HUES48 (cell line): ENCODE measurements at regions not wholly inside any gene's neighbourhood (a gene's known extent, or its start where the extent isn't known, plus 50 kb on each side); places are given as distances from the start of the nearest gene placed in this dataset.
"Not testable (repeated sequence)": the region's sequence is repeated elsewhere in the genome, so short reads cannot be mapped to it uniquely, and the experiment has no call there.

Experiments used
- H3K27ac ChIP-seq: one replicate; pipeline ENCODE4 v1.7.0; 2013; ENCODE audit warnings: low read depth, low read length, inconsistent platforms
- H3K27me3 ChIP-seq: 2 replicates; pipeline ENCODE4 v1.6.1; 2013; ENCODE audit warnings: mild to moderate bottlenecking, low read length; ENCODE audit not compliant: control insufficient read depth, insufficient read depth
- H3K36me3 ChIP-seq: 2 replicates; pipeline ENCODE4 v1.6.1; 2013; ENCODE audit warnings: low read length; ENCODE audit not compliant: control insufficient read depth, insufficient read depth
- H3K4me1 ChIP-seq: 2 replicates; pipeline ENCODE4 v1.6.1; 2013; ENCODE audit warnings: mild to moderate bottlenecking, low read length; ENCODE audit not compliant: control insufficient read depth, insufficient read depth
- H3K4me3 ChIP-seq: 2 replicates; pipeline ENCODE4 v1.5.1; 2013; ENCODE audit warnings: mild to moderate bottlenecking, low read depth, low read length
- H3K9ac ChIP-seq: 2 replicates; pipeline ENCODE4 v1.6.1; 2013; ENCODE audit warnings: mild to moderate bottlenecking, low read depth, low read length, moderate library complexity
- H3K9me3 ChIP-seq: 2 replicates; pipeline ENCODE4 v1.6.1; 2013; ENCODE audit warnings: low read length; ENCODE audit not compliant: control insufficient read depth, insufficient read depth

GRCh38 chr11:135017296-135017695 is 605.3 kb upstream of the B3GAT1 start:
- Histone ChIP-seq H3K4me3 (no peak overlapping the region), H3K27ac (no peak overlapping the region), H3K9ac (no peak overlapping the region), H3K27me3 (no peaks in the 10 kb centered on the region), H3K9me3 (peaks cover 3% of the 10 kb centered on the region; the same call in 1 of the 2 replicates), H3K36me3 (no peaks in the 10 kb centered on the region), H3K4me1 (peaks cover 4% of the 10 kb centered on the region; the same call in 1 of the 2 replicates)

GRCh38 chr11:135015966-135016365 is 603.9 kb upstream of the B3GAT1 start:
- H3K4me1 ChIP-seq = no peaks in the 10 kb centered on the region
- H3K36me3 ChIP-seq = no peaks in the 10 kb centered on the region
- no peak overlapping the region for H3K4me3 ChIP-seq
- peaks cover 3% of the 10 kb centered on the region; the same call in 1 of the 2 replicates for H3K9me3 ChIP-seq
- H3K27ac ChIP-seq = no peak overlapping the region
- no peaks in the 10 kb centered on the region for H3K27me3 ChIP-seq
- H3K9ac ChIP-seq = no peak overlapping the region

- not testable (repeated sequence) for H3K9me3 ChIP-seq, H3K27ac ChIP-seq, H3K36me3 ChIP-seq, H3K4me3 ChIP-seq, H3K9ac ChIP-seq, H3K27me3 ChIP-seq, H3K4me1 ChIP-seq
These were observed 599.3 kb upstream of the B3GAT1 start for GRCh38 chr11:135011313-135011712.

- H3K4me3 ChIP-seq = no peak overlapping the region
- peaks cover 5% of the 10 kb centered on the region for H3K4me1 ChIP-seq
- H3K9me3 ChIP-seq = no peaks in the 10 kb centered on the region
- H3K27me3 ChIP-seq = no peaks in the 10 kb centered on the region
- H3K27ac ChIP-seq = no peak overlapping the region
- no peak overlapping the region for H3K9ac ChIP-seq
- no peaks in the 10 kb centered on the region for H3K36me3 ChIP-seq
These were observed 597.1 kb upstream of the B3GAT1 start for GRCh38 chr11:135009125-135009524.

GRCh38 chr11:135008412-135008811 is 596.4 kb upstream of the B3GAT1 start:
- no peaks in the 10 kb centered on the region for H3K9me3 ChIP-seq
- no peak overlapping the region for H3K4me3 ChIP-seq
- H3K27me3 ChIP-seq = no peaks in the 10 kb centered on the region
- peaks cover 5% of the 10 kb centered on the region for H3K4me1 ChIP-seq
- H3K36me3 ChIP-seq = no peaks in the 10 kb centered on the region
- H3K27ac ChIP-seq = no peak overlapping the region
- no peak overlapping the region for H3K9ac ChIP-seq

- H3K4me1 ChIP-seq = peaks cover 5% of the 10 kb centered on the region
- no peaks in the 10 kb centered on the region for H3K9me3 ChIP-seq
- H3K4me3 ChIP-seq = no peak overlapping the region
- H3K27ac ChIP-seq = no peak overlapping the region
- H3K27me3 ChIP-seq = no peaks in the 10 kb centered on the region
- no peaks in the 10 kb centered on the region for H3K36me3 ChIP-seq
- no peak overlapping the region for H3K9ac ChIP-seq
These were observed 596.0 kb upstream of the B3GAT1 start for GRCh38 chr11:135008001-135008405.

- Histone ChIP-seq H3K36me3 (no peaks in the 10 kb centered on the region), H3K27me3 (no peaks in the 10 kb centered on the region), H3K4me1 (peaks cover 5% of the 10 kb centered on the region), H3K9ac (no peak overlapping the region), H3K9me3 (no peaks in the 10 kb centered on the region), H3K4me3 (no peak overlapping the region), H3K27ac (no peak overlapping the region)
These were observed 594.8 kb upstream of the B3GAT1 start for GRCh38 chr11:135006800-135007199.

- H3K9ac ChIP-seq = no peak overlapping the region
- H3K4me1 ChIP-seq = peaks cover 5% of the 10 kb centered on the region
- no peaks in the 10 kb centered on the region for H3K36me3 ChIP-seq
- no peak overlapping the region for H3K4me3 ChIP-seq
- H3K27me3 ChIP-seq = no peaks in the 10 kb centered on the region
- no peak overlapping the region for H3K27ac ChIP-seq
- no peaks in the 10 kb centered on the region for H3K9me3 ChIP-seq
These were observed 592.5 kb upstream of the B3GAT1 start for GRCh38 chr11:135004495-135004894.

GRCh38 chr11:135002236-135002635 is 590.2 kb upstream of the B3GAT1 start:
- Histone ChIP-seq H3K9ac (no peak overlapping the region), H3K4me3 (no peak overlapping the region), H3K4me1 (peaks cover 10% of the 10 kb centered on the region), H3K36me3 (no peaks in the 10 kb centered on the region), H3K27me3 (no peaks in the 10 kb centered on the region), H3K27ac (no peak overlapping the region), H3K9me3 (no peaks in the 10 kb centered on the region)

GRCh38 chr11:135001581-135001980 is 589.5 kb upstream of the B3GAT1 start:
- no peaks in the 10 kb centered on the region for H3K36me3 ChIP-seq
- H3K27ac ChIP-seq = no peak overlapping the region
- H3K27me3 ChIP-seq = no peaks in the 10 kb centered on the region
- H3K4me1 ChIP-seq = peaks cover 6% of the 10 kb centered on the region; the same call in 1 of the 2 replicates
- no peaks in the 10 kb centered on the region for H3K9me3 ChIP-seq
- H3K9ac ChIP-seq = no peak overlapping the region
- no peak overlapping the region for H3K4me3 ChIP-seq

GRCh38 chr11:135001065-135001464 is 589.0 kb upstream of the B3GAT1 start:
- not testable (repeated sequence) for H3K27me3 ChIP-seq, H3K36me3 ChIP-seq, H3K4me1 ChIP-seq, H3K27ac ChIP-seq, H3K4me3 ChIP-seq, H3K9me3 ChIP-seq, H3K9ac ChIP-seq

- peaks cover 22% of the 10 kb centered on the region for H3K4me1 ChIP-seq
- H3K9me3 ChIP-seq = no peaks in the 10 kb centered on the region
- H3K9ac ChIP-seq = no peak overlapping the region
- no peak overlapping the region for H3K4me3 ChIP-seq
- H3K27me3 ChIP-seq = no peaks in the 10 kb centered on the region
- no peaks in the 10 kb centered on the region for H3K36me3 ChIP-seq
- no peak overlapping the region for H3K27ac ChIP-seq
These were observed 587.5 kb upstream of the B3GAT1 start for GRCh38 chr11:134999590-134999989.
